GM18498 (cell line): ENCODE measurements at regions not wholly inside any gene's neighbourhood (a gene's known extent, or its start where the extent isn't known, plus 50 kb on each side); places are given as distances from the start of the nearest gene placed in this dataset.
A peak's percentile ranks its signal among the peaks of the same experiment; 100 is the strongest.
"Not testable (repeated sequence)": the region's sequence is repeated elsewhere in the genome, so short reads cannot be mapped to it uniquely, and the experiment has no call there.

Experiments
- ATAC-seq: cut with Tn5 transposase; IDR thresholded peaks from one replicate; pipeline ENCODE4 v1.9.1; 2021; ENCODE audit warnings: mild to moderate bottlenecking, moderate library complexity; ENCODE audit not compliant: unreplicated experiment

DNA sequence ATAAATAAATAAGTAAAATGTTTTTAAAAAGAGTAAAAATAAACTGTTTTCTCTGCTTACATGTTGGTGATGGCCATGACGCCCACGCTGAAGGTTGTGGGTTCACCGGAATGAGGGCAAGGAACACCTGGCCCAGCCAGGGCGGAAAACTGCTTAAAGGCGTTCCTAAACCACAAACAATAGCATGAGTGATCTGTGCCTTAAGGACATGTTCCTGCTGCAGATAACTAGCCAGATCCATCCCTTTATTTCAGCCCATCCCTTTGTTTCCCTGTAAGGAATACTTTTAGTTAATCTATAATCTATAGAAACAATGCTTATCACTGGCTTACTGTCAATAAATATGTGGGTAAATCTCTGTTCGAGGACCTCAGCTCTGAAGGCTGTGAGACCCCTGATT, 63.3 kb upstream of the CEP78 start:
- not testable (repeated sequence) for ATAC-seq

GRCh38 chr9:78171651-78172050, 64.2 kb upstream of the CEP78 start:
- ATAC-seq: no peak

GRCh38 chr9:78169125-78169524, 66.8 kb upstream of the CEP78 start:
- no peak for ATAC-seq

- no peak for ATAC-seq
Measured at GRCh38 chr9:78167356-78167755, 68.5 kb upstream of the CEP78 start.

DNA sequence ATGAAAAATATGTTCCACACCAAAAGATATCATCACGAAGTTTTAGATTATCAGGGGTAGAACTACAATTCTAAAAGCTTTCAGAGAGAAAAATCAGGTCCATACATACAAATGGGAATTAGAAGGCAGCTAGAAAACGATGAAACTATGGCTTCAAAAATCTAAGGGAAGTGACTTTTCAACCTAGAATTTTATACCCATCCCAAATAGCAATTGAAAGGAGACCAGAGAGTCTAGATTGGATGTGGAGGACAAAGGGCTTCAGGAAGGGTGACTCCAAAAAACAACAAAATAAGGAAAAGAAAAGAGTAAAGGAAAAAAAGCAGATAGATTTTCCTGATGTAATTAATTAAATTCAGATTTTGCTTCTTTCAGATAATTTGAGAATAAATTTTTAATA, 72.0 kb upstream of the CEP78 start:
- ATAC-seq: no peak

DNA sequence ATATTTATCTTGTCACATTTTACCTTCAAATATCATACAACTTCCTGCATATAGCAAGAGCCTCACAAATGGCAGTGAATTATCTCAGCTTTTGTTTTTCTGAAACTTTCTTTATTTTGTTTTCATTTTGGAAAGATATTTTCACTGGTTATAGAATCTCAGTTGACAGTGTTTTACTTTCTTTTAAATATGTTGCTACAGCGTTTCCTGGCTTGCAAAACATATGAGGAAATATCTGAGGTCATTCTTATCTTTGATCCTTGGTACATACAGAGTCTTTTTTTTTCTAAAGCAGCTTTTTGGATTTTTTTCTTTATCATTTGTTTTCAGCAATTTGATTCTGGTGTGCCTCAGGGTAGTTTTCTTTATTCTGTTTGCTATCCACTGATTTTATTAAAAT, 77.6 kb upstream of the CEP78 start:
- ATAC-seq: no peak

- ATAC-seq: no peak
Measured at GRCh38 chr9:78150983-78151356, 84.9 kb upstream of the CEP78 start.

DNA sequence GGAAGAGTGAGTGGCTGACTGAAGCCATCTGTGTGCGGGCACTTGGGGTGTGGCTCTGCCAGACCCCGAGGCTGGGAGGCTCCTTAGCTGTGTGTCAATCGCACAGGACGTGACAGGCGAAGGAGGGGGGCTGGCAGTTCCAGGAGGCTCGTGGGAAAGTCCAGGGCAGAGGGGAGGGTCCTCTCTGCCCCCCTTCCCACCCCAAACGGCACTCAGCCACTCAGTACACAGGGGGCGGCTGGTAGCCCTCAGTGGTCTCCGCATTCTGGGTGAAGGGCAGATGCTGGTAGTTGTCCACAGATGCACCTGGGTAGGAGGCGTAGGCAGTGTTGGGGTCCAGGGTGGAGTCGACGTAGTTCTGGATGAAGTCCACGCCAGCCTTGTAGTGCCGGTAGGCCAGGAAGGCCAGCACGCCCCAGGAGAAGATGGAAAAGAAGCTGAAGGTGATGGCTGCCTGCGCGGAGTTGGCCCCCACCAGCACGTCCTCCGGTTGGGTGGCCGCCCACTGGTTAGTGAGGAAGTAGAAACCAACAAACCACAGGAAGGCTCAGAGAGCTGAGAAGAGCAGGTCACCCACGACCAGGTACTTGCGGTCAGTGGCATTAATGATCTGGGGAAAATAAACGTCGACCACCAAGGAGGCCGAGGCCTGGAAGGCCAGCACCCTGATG, 85.4 kb upstream of the CEP78 start:
- no peak for ATAC-seq

GRCh38 chr9:78149702-78150291, 86.1 kb upstream of the CEP78 start:
- no peak for ATAC-seq

- no peak for ATAC-seq
Measured at GRCh38 chr9:78146241-78146640, 89.6 kb upstream of the CEP78 start.

- no peak for ATAC-seq
Measured at GRCh38 chr9:78144663-78145377, 91.1 kb upstream of the CEP78 start.

DNA sequence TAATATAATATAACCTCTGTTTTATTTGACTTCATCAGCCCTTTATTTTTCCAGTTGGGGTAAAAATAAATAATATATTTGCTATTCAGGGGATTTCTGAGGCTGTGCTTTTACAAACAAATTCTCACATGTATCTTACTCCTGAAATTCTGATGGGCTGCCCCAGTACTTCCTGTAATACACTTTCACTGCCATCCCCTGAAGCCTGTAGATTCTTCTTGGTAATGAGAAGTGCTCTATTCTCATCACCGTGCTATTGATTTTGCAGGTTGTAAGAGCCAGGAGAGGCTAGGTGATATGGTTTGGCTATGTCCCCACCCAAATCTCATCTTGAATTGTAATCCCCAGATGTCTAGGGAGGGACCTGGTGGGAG, 91.9 kb upstream of the CEP78 start:
- ATAC-seq: no peak

GRCh38 chr9:78143281-78144007, 92.4 kb upstream of the CEP78 start:
- ATAC-seq: no peak

DNA sequence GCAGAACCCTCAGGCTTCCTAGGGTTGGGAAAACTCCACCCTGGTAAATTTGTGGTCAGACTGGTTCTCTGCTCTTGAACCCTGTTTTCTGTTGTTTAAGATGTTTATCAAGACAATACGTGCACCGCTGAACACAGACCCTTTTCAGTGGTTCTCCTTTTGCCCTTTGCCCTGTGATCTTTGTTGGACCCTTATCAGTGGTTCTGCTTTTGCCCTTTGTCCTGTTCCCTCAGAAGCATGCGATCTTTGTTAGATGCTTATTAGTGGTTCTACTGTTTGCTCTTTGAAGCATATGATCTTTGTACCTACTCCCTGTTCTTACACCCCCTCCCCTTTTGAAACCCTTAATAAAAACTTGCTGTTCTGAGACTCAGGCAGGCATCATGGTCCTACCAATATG, 93.6 kb upstream of the CEP78 start:
- ATAC-seq: not testable (repeated sequence)

GRCh38 chr9:78133751-78134150, 102.1 kb upstream of the CEP78 start:
- ATAC-seq: peak; percentile 57

GRCh38 chr9:78132701-78133058, 101.1 kb upstream of the GNAQ start:
- no peak for ATAC-seq

DNA sequence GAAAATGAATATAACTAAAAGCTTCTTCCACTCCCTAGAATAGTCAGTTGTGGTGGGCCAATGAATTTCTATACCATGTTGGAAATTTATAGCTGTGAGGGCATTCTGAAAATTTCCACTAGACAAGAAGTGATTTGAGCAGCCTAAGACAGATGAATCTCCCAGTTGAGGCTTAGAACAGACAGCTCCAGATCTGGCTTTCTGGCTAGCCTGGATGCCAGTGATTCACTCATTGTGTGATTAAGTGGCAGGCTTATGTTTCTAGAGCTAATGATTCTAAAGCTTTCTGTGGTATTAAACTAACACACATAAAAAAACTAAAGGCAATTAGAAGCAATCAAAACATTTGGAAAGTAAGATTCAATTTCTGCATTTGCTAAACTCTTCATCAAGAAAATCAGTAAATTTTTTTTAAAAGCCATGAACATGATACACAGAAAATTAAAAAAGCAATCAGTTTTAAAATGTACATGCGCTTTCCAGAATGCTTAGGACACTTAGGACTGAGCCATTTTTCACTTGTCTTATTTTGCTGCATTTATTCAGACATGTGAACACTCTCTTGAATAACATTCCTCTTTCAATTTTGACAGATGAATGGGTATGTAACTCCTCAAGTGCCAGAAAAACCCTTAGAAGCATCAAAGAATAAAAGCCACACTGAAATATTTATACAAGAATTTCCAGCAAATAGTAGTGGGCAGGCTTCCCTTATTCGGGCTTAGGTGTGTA, 100.5 kb upstream of the GNAQ start:
- no peak for ATAC-seq

GRCh38 chr9:78130853-78131252, 99.2 kb upstream of the GNAQ start:
- no peak for ATAC-seq

DNA sequence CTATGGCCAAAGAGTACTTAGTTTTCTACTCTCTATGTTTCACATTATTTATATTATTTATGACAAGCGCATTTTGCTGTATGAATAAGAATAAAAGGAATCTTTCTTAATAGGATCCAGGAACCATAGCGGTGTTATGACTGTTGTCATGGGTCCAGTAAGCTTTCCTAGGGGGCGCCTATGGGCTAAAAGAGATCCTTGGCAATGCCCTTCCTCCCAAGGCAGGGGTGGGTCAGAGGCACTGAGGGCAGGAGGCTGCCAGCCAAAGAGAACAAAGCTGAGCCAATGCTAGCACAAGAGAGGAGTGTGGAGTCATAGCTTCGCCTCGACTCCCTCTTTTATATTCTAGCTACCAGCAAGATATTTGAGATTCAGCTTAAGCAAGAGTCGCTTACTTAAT, 98.4 kb upstream of the GNAQ start:
- ATAC-seq: no peak

- no peak for ATAC-seq
Measured at GRCh38 chr9:78127279-78128225, 95.9 kb upstream of the GNAQ start.
